ENCODE measurements at regions not wholly inside any gene's neighbourhood (a gene's known extent, or its start where the extent isn't known, plus 50 kb on each side); places are given as distances from the start of the nearest gene placed in this dataset.
"Not testable (repeated sequence)": the region's sequence is repeated elsewhere in the genome, so short reads cannot be mapped to it uniquely, and the experiment has no call there.

DNA sequence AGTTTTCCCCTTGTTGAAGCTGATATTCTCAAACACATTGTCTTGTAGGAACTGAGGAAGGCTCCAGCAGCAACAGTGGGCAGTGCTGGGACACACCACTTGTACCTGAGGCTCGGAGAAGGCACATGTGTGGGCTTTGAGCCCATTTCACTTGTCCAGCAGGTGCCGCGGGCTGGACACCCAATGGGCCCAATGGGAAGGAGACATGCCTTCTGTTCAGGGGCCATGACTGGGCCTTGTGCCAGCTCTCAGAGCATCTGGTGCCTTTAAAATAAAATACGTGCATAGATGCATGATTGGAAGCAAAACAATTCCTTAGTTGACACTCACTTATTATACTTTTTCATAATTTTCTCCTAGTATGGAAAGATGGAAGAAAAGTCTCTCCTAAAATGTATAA lies 334.2 kb downstream of the KLF13 start:
- intact Hi-C loops (cut with micrococcal nuclease; ENCODE audit: unreplicated experiment): no loop called here
- no peak overlapping the region for H3K4me3 Mint-ChIP-seq (ENCODE audit: unreplicated experiment)

DNA sequence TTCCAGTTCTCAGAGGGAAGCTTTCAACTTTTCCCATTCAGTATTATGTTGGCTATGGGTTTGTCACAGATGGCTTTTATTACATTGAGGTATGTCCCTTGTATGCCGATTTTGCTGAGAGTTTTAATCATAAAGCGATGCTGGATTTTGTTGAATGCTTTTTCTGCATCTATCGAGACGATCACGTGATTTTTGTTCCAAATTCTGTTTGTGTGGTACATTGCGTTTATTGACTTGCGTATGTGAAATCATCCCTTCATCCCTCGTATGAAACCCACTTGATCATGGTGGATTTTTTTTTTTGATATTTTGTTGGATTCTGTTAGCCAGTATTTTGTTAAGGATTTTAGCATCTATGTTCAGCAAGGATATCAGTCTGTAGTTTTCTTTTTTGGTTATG lies 339.1 kb downstream of the KLF13 start:
- BruUV-seq (replicated peaks); H3K27me3 Mint-ChIP-seq (ENCODE audit: insufficient read depth, unreplicated experiment); H3K9me3 ChIP-seq; CTCF ChIA-PET; intact Hi-C loops (cut with micrococcal nuclease; ENCODE audit: unreplicated experiment); H3K4me1 Mint-ChIP-seq (ENCODE audit: low read depth, unreplicated experiment); H3K36me3 Mint-ChIP-seq (ENCODE audit: insufficient read depth, unreplicated experiment); H3K9me3 Mint-ChIP-seq (ENCODE audit: unreplicated experiment); POLR2A ChIA-PET; DNase-seq; H3K4me3 Mint-ChIP-seq (ENCODE audit: unreplicated experiment); H3K27ac Mint-ChIP-seq (ENCODE audit: unreplicated experiment); H3K36me3 ChIP-seq (ENCODE audit: control insufficient read depth, insufficient read depth, low read length); H3K27me3 ChIP-seq (replicated peaks; ENCODE audit: control insufficient read depth, insufficient read depth, low read length); H3K4me1 ChIP-seq; H3K4me3 ChIP-seq (ENCODE audit: low read depth, low read length): not testable (repeated sequence)

More for the DNA sequence above, 334.2 kb downstream of the KLF13 start:
- no TSS peak for BruUV-seq (replicated peaks)
- Mint-ChIP-seq H3K4me1 (ENCODE audit: low read depth, unreplicated experiment) (no peaks in the 10 kb centered on the region), H3K27ac (ENCODE audit: unreplicated experiment) (no peak overlapping the region), H3K36me3 (ENCODE audit: insufficient read depth, unreplicated experiment) (no peaks in the 10 kb centered on the region), H3K27me3 (ENCODE audit: insufficient read depth, unreplicated experiment) (no peaks in the 10 kb centered on the region), H3K9me3 (ENCODE audit: unreplicated experiment) (no peaks in the 10 kb centered on the region)
- Histone ChIP-seq H3K4me1 (no peaks in the 10 kb centered on the region), H3K4me3 (ENCODE audit: low read depth, low read length) (no peak overlapping the region), H3K9me3 (no peaks in the 10 kb centered on the region), H3K36me3 (ENCODE audit: control insufficient read depth, insufficient read depth, low read length) (no peaks in the 10 kb centered on the region), H3K27me3 (replicated peaks; ENCODE audit: control insufficient read depth, insufficient read depth, low read length) (no peaks in the 10 kb centered on the region; the same call in 1 of the 2 replicates)
- ChIA-PET POLR2A (no interaction called here), CTCF (interaction anchor here (0.6 kb wide), 1 partner anchor 1800 kb away, joined by 6 read pairs; no protein-coding TSS in a partner anchor)
- TF ChIP-seq, protein P1, sequence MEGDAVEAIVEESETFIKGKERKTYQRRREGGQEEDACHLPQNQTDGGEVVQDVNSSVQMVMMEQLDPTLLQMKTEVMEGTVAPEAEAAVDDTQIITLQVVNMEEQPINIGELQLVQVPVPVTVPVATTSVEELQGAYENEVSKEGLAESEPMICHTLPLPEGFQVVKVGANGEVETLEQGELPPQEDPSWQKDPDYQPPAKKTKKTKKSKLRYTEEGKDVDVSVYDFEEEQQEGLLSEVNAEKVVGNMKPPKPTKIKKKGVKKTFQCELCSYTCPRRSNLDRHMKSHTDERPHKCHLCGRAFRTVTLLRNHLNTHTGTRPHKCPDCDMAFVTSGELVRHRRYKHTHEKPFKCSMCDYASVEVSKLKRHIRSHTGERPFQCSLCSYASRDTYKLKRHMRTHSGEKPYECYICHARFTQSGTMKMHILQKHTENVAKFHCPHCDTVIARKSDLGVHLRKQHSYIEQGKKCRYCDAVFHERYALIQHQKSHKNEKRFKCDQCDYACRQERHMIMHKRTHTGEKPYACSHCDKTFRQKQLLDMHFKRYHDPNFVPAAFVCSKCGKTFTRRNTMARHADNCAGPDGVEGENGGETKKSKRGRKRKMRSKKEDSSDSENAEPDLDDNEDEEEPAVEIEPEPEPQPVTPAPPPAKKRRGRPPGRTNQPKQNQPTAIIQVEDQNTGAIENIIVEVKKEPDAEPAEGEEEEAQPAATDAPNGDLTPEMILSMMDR (IDR thresholded peaks at IDR 0.05; ENCODE audit: insufficient read depth in 1 of 2, low read depth in 1 of 2, low read length in 1 of 2, severe bottlenecking in 1 of 2, unreplicated experiment in 1 of 2): no peak
- DNase-seq: no peak

DNA sequence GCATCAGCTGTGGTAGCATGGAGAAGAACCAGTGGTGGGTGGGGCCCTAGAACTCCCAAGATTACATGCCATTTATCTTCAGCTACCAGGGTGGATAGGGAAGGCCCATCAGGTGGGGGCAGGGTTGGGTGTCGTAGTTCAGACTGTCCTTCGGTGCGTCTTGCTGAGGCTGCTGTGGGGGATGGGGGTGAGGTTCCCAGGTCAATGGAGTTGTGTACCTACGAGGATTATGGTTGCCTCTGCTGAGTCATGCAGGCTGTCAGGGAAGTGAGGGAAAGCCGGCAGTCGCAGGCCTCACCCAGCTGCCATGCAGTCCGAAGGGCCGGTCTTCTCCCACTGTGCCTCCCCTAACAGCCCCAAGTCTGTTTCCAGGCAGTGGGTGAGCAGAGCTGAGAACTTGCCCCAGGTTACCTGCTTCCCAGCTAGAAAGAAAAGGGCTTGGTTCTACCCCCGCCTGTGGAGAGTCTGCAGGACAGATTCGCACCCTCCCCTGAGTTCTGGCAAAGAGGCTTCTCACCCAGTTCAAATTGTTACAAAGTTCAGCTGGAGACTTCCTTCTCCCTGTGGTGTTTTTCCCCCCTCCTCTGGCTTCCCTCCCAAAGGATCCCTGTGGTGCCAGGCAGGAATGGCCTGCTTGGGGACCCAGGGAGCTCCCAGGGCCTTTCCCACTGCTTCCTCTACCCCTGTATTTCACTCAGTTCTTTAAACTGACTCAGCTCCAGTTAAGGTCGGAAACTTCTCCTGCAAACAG lies 342.7 kb downstream of the KLF13 start:
- intact Hi-C loops (cut with micrococcal nuclease; ENCODE audit: unreplicated experiment); CTCF ChIA-PET; H3K9me3 ChIP-seq; POLR2A ChIA-PET; H3K4me3 ChIP-seq (ENCODE audit: low read depth, low read length); H3K4me3 Mint-ChIP-seq (ENCODE audit: unreplicated experiment); H3K36me3 Mint-ChIP-seq (ENCODE audit: insufficient read depth, unreplicated experiment); H3K27me3 Mint-ChIP-seq (ENCODE audit: insufficient read depth, unreplicated experiment); H3K4me1 Mint-ChIP-seq (ENCODE audit: low read depth, unreplicated experiment); H3K4me1 ChIP-seq; H3K27me3 ChIP-seq (replicated peaks; ENCODE audit: control insufficient read depth, insufficient read depth, low read length); H3K36me3 ChIP-seq (ENCODE audit: control insufficient read depth, insufficient read depth, low read length); H3K27ac Mint-ChIP-seq (ENCODE audit: unreplicated experiment); H3K9me3 Mint-ChIP-seq (ENCODE audit: unreplicated experiment); DNase-seq; BruUV-seq (replicated peaks): not testable (repeated sequence)

DNA sequence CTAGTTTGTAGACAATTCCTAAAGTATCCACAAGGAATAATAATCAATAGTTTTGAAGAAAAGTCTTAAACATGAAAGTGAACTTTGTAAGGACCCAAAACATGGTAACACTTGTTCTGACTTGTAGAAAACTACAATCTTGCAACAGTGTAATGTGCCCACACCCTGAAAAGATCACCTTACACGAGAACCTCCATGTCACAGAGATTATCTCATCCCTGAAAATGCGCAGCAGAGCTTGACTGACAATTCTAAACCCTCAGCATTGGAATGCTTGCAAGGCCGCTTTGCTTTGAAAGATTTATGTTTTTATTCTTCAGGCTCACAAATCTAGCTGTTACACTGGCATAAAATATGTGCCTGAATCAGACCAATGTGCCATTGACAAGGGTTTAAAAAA lies 346.6 kb downstream of the KLF13 start:
- H3K9me3 ChIP-seq; BruUV-seq (replicated peaks); POLR2A ChIA-PET; intact Hi-C loops (cut with micrococcal nuclease; ENCODE audit: unreplicated experiment); H3K4me3 ChIP-seq (ENCODE audit: low read depth, low read length); H3K36me3 ChIP-seq (ENCODE audit: control insufficient read depth, insufficient read depth, low read length); CTCF ChIA-PET; H3K4me3 Mint-ChIP-seq (ENCODE audit: unreplicated experiment); DNase-seq; H3K36me3 Mint-ChIP-seq (ENCODE audit: insufficient read depth, unreplicated experiment); H3K9me3 Mint-ChIP-seq (ENCODE audit: unreplicated experiment); H3K4me1 Mint-ChIP-seq (ENCODE audit: low read depth, unreplicated experiment); H3K27ac Mint-ChIP-seq (ENCODE audit: unreplicated experiment); H3K4me1 ChIP-seq; H3K27me3 Mint-ChIP-seq (ENCODE audit: insufficient read depth, unreplicated experiment); H3K27me3 ChIP-seq (replicated peaks; ENCODE audit: control insufficient read depth, insufficient read depth, low read length): not testable (repeated sequence)

DNA sequence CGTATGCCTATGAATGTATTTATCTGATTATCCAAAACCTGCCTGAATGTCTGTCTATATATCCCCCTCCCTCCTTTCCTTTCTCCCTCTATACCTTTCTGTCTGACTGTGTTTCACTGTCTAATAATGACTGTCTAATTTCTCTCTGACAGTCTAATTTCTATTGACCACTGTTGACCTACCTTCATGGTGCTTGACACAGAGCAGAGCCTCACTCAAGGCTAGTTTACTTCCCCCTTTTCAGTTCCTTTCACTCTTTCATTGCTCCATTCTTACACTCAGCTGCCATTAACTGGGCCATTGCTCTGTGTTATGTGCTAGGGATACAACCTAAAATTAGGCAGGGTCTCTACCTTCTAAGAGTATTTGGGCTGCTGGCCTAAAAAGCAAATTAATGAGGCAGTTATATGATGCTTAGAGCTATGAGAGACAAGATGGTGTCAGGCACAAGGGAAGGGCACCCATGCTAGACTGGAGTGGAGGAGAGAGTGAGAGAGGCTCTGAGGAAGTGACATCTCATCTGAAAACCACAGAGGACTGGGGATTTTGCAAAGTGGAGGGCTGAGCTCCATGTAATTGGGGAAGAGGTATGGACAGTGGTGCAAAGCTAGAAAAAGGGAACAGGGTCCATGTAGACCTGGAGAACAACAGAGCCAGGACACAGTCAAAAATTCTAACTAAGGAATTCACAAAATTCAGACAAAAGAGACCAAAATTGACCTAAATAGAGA lies 348.6 kb upstream of the CHRNA7 start:
- CTCF ChIA-PET; DNase-seq; POLR2A ChIA-PET; H3K36me3 ChIP-seq (ENCODE audit: control insufficient read depth, insufficient read depth, low read length); H3K27me3 ChIP-seq (replicated peaks; ENCODE audit: control insufficient read depth, insufficient read depth, low read length); BruUV-seq (replicated peaks); H3K4me3 Mint-ChIP-seq (ENCODE audit: unreplicated experiment); H3K9me3 ChIP-seq; H3K27ac Mint-ChIP-seq (ENCODE audit: unreplicated experiment); H3K4me1 Mint-ChIP-seq (ENCODE audit: low read depth, unreplicated experiment); H3K9me3 Mint-ChIP-seq (ENCODE audit: unreplicated experiment); H3K4me3 ChIP-seq (ENCODE audit: low read depth, low read length); H3K36me3 Mint-ChIP-seq (ENCODE audit: insufficient read depth, unreplicated experiment); intact Hi-C loops (cut with micrococcal nuclease; ENCODE audit: unreplicated experiment); H3K4me1 ChIP-seq; H3K27me3 Mint-ChIP-seq (ENCODE audit: insufficient read depth, unreplicated experiment): not testable (repeated sequence)

DNA sequence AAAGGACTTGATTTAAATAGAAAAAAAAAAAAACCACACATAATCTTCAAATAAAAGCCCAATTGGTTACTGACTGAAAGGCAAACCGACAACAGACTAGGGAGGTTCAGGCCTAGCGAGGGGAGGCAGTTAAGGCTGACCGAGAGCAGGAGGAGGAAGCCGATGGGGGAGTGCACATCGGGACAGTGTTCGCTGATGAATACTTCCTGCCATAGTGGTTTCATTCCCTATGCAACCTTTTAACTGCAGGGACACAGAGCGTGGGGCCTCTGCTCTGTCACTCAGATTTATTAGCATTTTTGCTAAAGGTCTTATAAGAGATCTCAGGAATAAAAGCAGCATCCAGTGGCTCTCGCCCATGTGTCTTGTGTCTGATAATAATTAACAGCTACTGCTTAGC lies 343.2 kb upstream of the CHRNA7 start:
- H3K36me3 ChIP-seq (ENCODE audit: control insufficient read depth, insufficient read depth, low read length); H3K27me3 Mint-ChIP-seq (ENCODE audit: insufficient read depth, unreplicated experiment); CTCF ChIA-PET; H3K4me1 Mint-ChIP-seq (ENCODE audit: low read depth, unreplicated experiment); POLR2A ChIA-PET; H3K9me3 Mint-ChIP-seq (ENCODE audit: unreplicated experiment); BruUV-seq (replicated peaks); DNase-seq; H3K27ac Mint-ChIP-seq (ENCODE audit: unreplicated experiment); H3K9me3 ChIP-seq; intact Hi-C loops (cut with micrococcal nuclease; ENCODE audit: unreplicated experiment); H3K4me3 Mint-ChIP-seq (ENCODE audit: unreplicated experiment); H3K4me1 ChIP-seq; H3K27me3 ChIP-seq (replicated peaks; ENCODE audit: control insufficient read depth, insufficient read depth, low read length); H3K36me3 Mint-ChIP-seq (ENCODE audit: insufficient read depth, unreplicated experiment); H3K4me3 ChIP-seq (ENCODE audit: low read depth, low read length): not testable (repeated sequence)
